SK-N-SH (cell line): ENCODE measurements at regions not wholly inside any gene's neighbourhood (a gene's known extent, or its start where the extent isn't known, plus 50 kb on each side); places are given as distances from the start of the nearest gene placed in this dataset.
"Not testable (repeated sequence)": the region's sequence is repeated elsewhere in the genome, so short reads cannot be mapped to it uniquely, and the experiment has no call there.

ENCODE experiments used
- CTCF ChIA-PET: fragments of 300-600, 350-600 bp; formaldehyde crosslinking; extraction: SDS; loops from one replicate; lab custom pipeline; 2021; lab: Yijun Ruan, JAX
- POLR2A ChIA-PET: fragments of 350-600 bp; sonication (Branson Sonifier 250); formaldehyde crosslinking; extraction: SDS; loops from one replicate; lab custom pipeline; 2020; ENCODE audit warnings: antibody characterized with exemption, inconsistent platforms; lab: Yijun Ruan, JAX
- DNase-seq: peaks from one replicate; pipeline ENCODE4 v3.0.0; 2012
- H2AFZ ChIP-seq: fragments of 200-600 bp; sonication (generic); 2 replicates; pipeline ENCODE4 v1.8.1; 2016; ENCODE audit warnings: antibody characterized with exemption, mild to moderate bottlenecking, low read depth
- H3F3A ChIP-seq: fragments of 200-600 bp; sonication (generic); replicated peaks from 2 replicates; pipeline ENCODE3; 2016; ENCODE audit warnings: antibody characterized with exemption, mild to moderate bottlenecking; ENCODE audit not compliant: insufficient read depth
- H3K27ac ChIP-seq, 2 experiments: fragments of 200-500 bp in 1 of 2; fragments of 200-600 bp in 1 of 2; sonication (Bioruptor generic) in 1 of 2; sonication (generic), shearing (Covaris generic) in 1 of 2; 2 replicates each; pipeline versions ENCODE4 v1.5.1 to v1.6.1; 2014 to 2016; ENCODE audit warnings: low read depth in 2 of 2, inconsistent platforms in 1 of 2, low read length in 1 of 2, mild to moderate bottlenecking in 1 of 2, mixed read lengths in 1 of 2
- H3K27me3 ChIP-seq: fragments of 200-600 bp; sonication (generic), shearing (Covaris generic); 2 replicates; pipeline ENCODE4 v1.6.1; 2016; ENCODE audit warnings: mixed run types; ENCODE audit not compliant: insufficient read depth
- H3K36me3 ChIP-seq, 2 experiments: fragments of 200-500 bp in 1 of 2; fragments of 200-600 bp in 1 of 2; sonication (Bioruptor generic) in 1 of 2; sonication (generic) in 1 of 2; replicated peaks in 1 of 2; 2 replicates each; pipeline versions ENCODE3 to v1.5.1; 2014 to 2016; ENCODE audit warnings: low read length in 1 of 2, mild to moderate bottlenecking in 1 of 2; ENCODE audit not compliant: insufficient read depth in 2 of 2, control insufficient read depth in 1 of 2
- H3K4me1 ChIP-seq, 2 experiments: fragments of 200-500 bp in 1 of 2; fragments of 200-600 bp in 1 of 2; sonication (Bioruptor generic) in 1 of 2; sonication (generic), shearing (Covaris generic) in 1 of 2; 2 replicates each; pipeline versions ENCODE4 v1.5.1 to v1.6.1; 2014 to 2016; ENCODE audit warnings: low read depth in 1 of 2, low read length in 1 of 2, mixed run types in 1 of 2; ENCODE audit not compliant: insufficient read depth in 2 of 2, control insufficient read depth in 1 of 2
- H3K4me2 ChIP-seq: fragments of 200-600 bp; sonication (generic), shearing (Covaris generic); 2 replicates; pipeline ENCODE4 v1.6.1; 2017; ENCODE audit warnings: mixed run types
- H3K4me3 ChIP-seq, 2 experiments: fragments of 200-500 bp in 1 of 2; fragments of 200-600 bp in 1 of 2; sonication (Bioruptor generic) in 1 of 2; sonication (generic), shearing (Covaris generic) in 1 of 2; 2 replicates each; pipeline versions ENCODE4 v1.5.1 to v1.8.1; 2014 to 2016; ENCODE audit warnings: low read depth in 2 of 2, inconsistent platforms in 1 of 2, low read length in 1 of 2, mild to moderate bottlenecking in 1 of 2, mixed read lengths in 1 of 2, moderate library complexity in 1 of 2
- H3K79me2 ChIP-seq: fragments of 200-600 bp; sonication (generic); 2 replicates; pipeline ENCODE4 v1.8.1; 2017; ENCODE audit warnings: mild to moderate bottlenecking; ENCODE audit not compliant: insufficient read depth
- H3K9ac ChIP-seq: fragments of 200-600 bp; sonication (generic); 2 replicates; pipeline ENCODE4 v1.6.1; 2017; ENCODE audit warnings: mixed run types
- H3K9me2 ChIP-seq: fragments of 200-600 bp; sonication (generic); 2 replicates; pipeline ENCODE4 v1.6.1; 2017; ENCODE audit warnings: mixed run types
- H3K9me3 ChIP-seq: fragments of 200-600 bp; sonication (generic); 2 replicates; pipeline ENCODE4 v1.6.1; 2017; ENCODE audit warnings: mixed run types, mild to moderate bottlenecking, moderate library complexity
- H4K20me1 ChIP-seq: fragments of 200-600 bp; sonication (generic); 2 replicates; pipeline ENCODE4 v1.6.1; 2017; ENCODE audit warnings: mild to moderate bottlenecking, mixed run types; ENCODE audit not compliant: insufficient read depth
- CHD2 ChIP-seq: fragments of 150-350 bp; IDR thresholded peaks from 2 replicates; pipeline ENCODE4 v1.6.1; 2018; ENCODE audit warnings: low read length; ENCODE audit not compliant: partially characterized antibody
- EP300 ChIP-seq, 2 experiments: IDR thresholded peaks; 2 replicates each; pipeline versions ENCODE4 v1.4.0 to v1.6.1; 2012; ENCODE audit warnings: borderline replicate concordance in 1 of 2, low read depth in 1 of 2, low read length in 1 of 2
- EZH2phosphoT487 ChIP-seq: fragments of 200-600 bp; sonication (generic); IDR thresholded peaks from 2 replicates; pipeline ENCODE4 v1.6.1; 2017; ENCODE audit warnings: low read depth, mixed run types, mild to moderate bottlenecking, antibody characterized with exemption, moderate library complexity, borderline replicate concordance
- FOSL2 ChIP-seq: IDR thresholded peaks from 2 replicates; pipeline ENCODE4 v1.4.0; 2012; ENCODE audit warnings: low read depth, mild to moderate bottlenecking, moderate library complexity, borderline replicate concordance
- FOXJ3 ChIP-seq: sonication (generic); formaldehyde crosslinking; IDR thresholded peaks from 2 replicates; pipeline ENCODE4 v1.5.1; 2020; ENCODE audit warnings: mild to moderate bottlenecking, missing genetic modification reagents
- GATA2 ChIP-seq: sonication (generic); formaldehyde crosslinking; IDR thresholded peaks from 2 replicates; pipeline ENCODE4 v1.5.0; 2020; ENCODE audit warnings: mild to moderate bottlenecking, missing genetic modification reagents
- IRF3 ChIP-seq: fragments of 150-350 bp; IDR thresholded peaks from 2 replicates; pipeline ENCODE4 v1.6.1; 2016; ENCODE audit warnings: mild to moderate bottlenecking, low read depth, low read length
- MAX ChIP-seq: IDR thresholded peaks from 2 replicates; pipeline ENCODE4 v1.4.0; 2012; ENCODE audit warnings: low read depth
- NFIC ChIP-seq: IDR thresholded peaks from 2 replicates; pipeline ENCODE4 v1.4.0; 2012; ENCODE audit warnings: borderline replicate concordance
- POLR2AphosphoS5 ChIP-seq: IDR thresholded peaks from 2 replicates; pipeline ENCODE4 v1.6.1; 2012; ENCODE audit warnings: low read depth, low read length
- RCOR1 ChIP-seq: fragments of 150-350 bp; IDR thresholded peaks from 2 replicates; pipeline ENCODE4 v1.6.1; 2017; ENCODE audit warnings: antibody characterized with exemption, low read length
- REST ChIP-seq: IDR thresholded peaks from 2 replicates; pipeline ENCODE4 v1.6.1; 2012; ENCODE audit warnings: mild to moderate bottlenecking, low read depth, low read length, moderate library complexity
- RFX5 ChIP-seq: IDR thresholded peaks from 2 replicates; pipeline ENCODE4 v1.6.1; 2012; ENCODE audit warnings: mild to moderate bottlenecking, improper control_type of control experiment, low read length
- SMC3 ChIP-seq: IDR thresholded peaks from 2 replicates; pipeline ENCODE4 v1.6.1; 2012; ENCODE audit warnings: low read depth, low read length, improper control_type of control experiment
- TAF1 ChIP-seq: IDR thresholded peaks from 2 replicates; pipeline ENCODE4 v1.6.1; 2012; ENCODE audit warnings: low read depth, mild to moderate bottlenecking, low read length, moderate library complexity, borderline replicate concordance
- WGBS: methylation state at CpG from one replicate; pipeline ENCODE4 v1.1.6; 2017; ENCODE audit warnings: low lambda C conversion rate; 5-methylcytosine and 5-hydroxymethylcytosine counted together
- TF ChIP-seq, protein P1 (sequence below): IDR thresholded peaks from 2 replicates; pipeline ENCODE4 v1.4.0; 2012; ENCODE audit warnings: low read depth, borderline replicate concordance
- TF ChIP-seq, protein P2 (sequence below): fragments of 150-350 bp; IDR thresholded peaks from 2 replicates; pipeline ENCODE4 v1.6.1; 2017; ENCODE audit warnings: antibody characterized with exemption, low read length, low read depth, borderline replicate concordance

DNA sequence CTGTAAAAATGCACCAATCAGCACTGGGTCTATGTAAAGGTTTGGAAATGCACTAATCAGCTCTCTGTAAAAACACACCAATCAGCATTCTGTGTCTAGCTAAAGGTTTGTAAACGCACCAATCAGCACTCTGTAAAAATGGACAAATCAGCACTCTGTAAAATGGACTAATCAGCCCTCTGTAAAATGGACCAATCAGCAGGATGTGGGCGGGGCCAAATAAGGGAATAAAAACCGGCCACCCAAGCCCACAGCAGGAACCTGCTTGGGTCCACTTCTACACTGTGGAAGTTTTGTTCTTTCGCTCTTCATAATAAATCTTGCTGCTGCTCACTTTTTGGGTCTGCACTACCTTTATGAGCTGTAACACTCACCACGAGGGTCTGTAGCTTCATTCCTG lies 101.0 kb downstream of the SMC2 start:
- POLR2A ChIA-PET, CTCF ChIA-PET: not testable (repeated sequence)
- 38% methylated on average over 5 of the region's 5 CpGs for WGBS

GRCh38 chr9:104200456-104200994 lies 106.4 kb downstream of the SMC2 start:
- WGBS: 25% methylated on average over 15 of the region's 28 CpGs
- no peak overlapping the region for H3K4me2 ChIP-seq
- H3K9me3 ChIP-seq: no peaks in the 10 kb centered on the region
- no peak for DNase-seq
- no peak overlapping the region for H3K4me3 ChIP-seq
- H3K9me2 ChIP-seq: no peaks in the 10 kb centered on the region
- H3K4me1 ChIP-seq: no peaks in the 10 kb centered on the region
- no peak overlapping the region for H3K9ac ChIP-seq
- no peaks in the 10 kb centered on the region for H3K27me3 ChIP-seq
- H2AFZ ChIP-seq: no peak overlapping the region
- ChIA-PET CTCF (no interaction called here), POLR2A (no interaction called here)
- H4K20me1 ChIP-seq: no peaks in the 10 kb centered on the region
- no peaks in the 10 kb centered on the region for H3K79me2 ChIP-seq
- no peaks in the 10 kb centered on the region for H3F3A ChIP-seq
- no peak for TF ChIP-seq CHD2
- TF ChIP-seq EP300 (IDR thresholded peaks at IDR 0.05; ENCODE audit: borderline replicate concordance in 1 of 2, low read depth in 1 of 2, low read length in 1 of 2): no peak
- TF ChIP-seq SMC3: no peak
- TF ChIP-seq EZH2phosphoT487: no peak
- no peak for TF ChIP-seq RCOR1
- no peak for TF ChIP-seq POLR2AphosphoS5
- no peak for TF ChIP-seq MAX
- TF ChIP-seq FOXJ3 (CRISPR knock-in tag): no peak
- no peak for TF ChIP-seq REST
- TF ChIP-seq, protein P1, sequence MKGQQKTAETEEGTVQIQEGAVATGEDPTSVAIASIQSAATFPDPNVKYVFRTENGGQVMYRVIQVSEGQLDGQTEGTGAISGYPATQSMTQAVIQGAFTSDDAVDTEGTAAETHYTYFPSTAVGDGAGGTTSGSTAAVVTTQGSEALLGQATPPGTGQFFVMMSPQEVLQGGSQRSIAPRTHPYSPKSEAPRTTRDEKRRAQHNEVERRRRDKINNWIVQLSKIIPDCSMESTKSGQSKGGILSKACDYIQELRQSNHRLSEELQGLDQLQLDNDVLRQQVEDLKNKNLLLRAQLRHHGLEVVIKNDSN: no peak
- no peak for TF ChIP-seq FOSL2
- TF ChIP-seq IRF3: no peak
- no peak for TF ChIP-seq GATA2 (CRISPR knock-in tag)
- TF ChIP-seq NFIC: no peak
- TF ChIP-seq, protein P2, sequence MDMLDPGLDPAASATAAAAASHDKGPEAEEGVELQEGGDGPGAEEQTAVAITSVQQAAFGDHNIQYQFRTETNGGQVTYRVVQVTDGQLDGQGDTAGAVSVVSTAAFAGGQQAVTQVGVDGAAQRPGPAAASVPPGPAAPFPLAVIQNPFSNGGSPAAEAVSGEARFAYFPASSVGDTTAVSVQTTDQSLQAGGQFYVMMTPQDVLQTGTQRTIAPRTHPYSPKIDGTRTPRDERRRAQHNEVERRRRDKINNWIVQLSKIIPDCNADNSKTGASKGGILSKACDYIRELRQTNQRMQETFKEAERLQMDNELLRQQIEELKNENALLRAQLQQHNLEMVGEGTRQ: no peak
- TF ChIP-seq TAF1: no peak
- TF ChIP-seq RFX5: no peak
- H3K36me3 ChIP-seq: no peaks in the 10 kb centered on the region
- H3K27ac ChIP-seq: no peak overlapping the region

More for the DNA sequence above, 101.0 kb downstream of the SMC2 start:
- not testable (repeated sequence) for H3K27me3 ChIP-seq, H3K9me3 ChIP-seq, H3K79me2 ChIP-seq, H3F3A ChIP-seq, H3K27ac ChIP-seq, H3K4me2 ChIP-seq, H3K9ac ChIP-seq, H3K4me1 ChIP-seq, H4K20me1 ChIP-seq, H2AFZ ChIP-seq, H3K4me3 ChIP-seq, H3K9me2 ChIP-seq, H3K36me3 ChIP-seq, DNase-seq
